ENCODE measurements at regions not wholly inside any gene's neighbourhood (a gene's known extent, or its start where the extent isn't known, plus 50 kb on each side); places are given as distances from the start of the nearest gene placed in this dataset.

DNA sequence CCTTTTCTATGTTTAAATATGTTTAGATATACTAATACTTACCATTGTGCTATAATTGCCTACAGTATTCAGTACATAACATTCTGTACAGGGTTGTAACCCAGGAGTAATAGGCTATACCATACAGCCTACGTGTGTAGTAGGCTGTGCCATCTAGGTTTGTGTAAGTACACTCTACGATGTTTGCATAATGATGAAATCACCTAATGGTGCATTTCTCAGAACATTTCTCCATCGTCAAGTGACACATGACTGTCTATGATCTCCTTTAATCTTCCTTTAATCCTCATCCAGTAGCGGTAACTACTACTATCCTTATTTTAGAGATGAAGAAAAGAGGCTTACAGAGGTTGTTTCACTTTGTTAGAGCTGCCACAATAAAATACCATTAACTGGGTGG lies 369.2 kb downstream of the PLK2 start:
- TF ChIP-seq, protein P1, sequence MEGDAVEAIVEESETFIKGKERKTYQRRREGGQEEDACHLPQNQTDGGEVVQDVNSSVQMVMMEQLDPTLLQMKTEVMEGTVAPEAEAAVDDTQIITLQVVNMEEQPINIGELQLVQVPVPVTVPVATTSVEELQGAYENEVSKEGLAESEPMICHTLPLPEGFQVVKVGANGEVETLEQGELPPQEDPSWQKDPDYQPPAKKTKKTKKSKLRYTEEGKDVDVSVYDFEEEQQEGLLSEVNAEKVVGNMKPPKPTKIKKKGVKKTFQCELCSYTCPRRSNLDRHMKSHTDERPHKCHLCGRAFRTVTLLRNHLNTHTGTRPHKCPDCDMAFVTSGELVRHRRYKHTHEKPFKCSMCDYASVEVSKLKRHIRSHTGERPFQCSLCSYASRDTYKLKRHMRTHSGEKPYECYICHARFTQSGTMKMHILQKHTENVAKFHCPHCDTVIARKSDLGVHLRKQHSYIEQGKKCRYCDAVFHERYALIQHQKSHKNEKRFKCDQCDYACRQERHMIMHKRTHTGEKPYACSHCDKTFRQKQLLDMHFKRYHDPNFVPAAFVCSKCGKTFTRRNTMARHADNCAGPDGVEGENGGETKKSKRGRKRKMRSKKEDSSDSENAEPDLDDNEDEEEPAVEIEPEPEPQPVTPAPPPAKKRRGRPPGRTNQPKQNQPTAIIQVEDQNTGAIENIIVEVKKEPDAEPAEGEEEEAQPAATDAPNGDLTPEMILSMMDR (IDR thresholded peaks at IDR 0.05; ENCODE audit: low read length) = no peak
- TF ChIP-seq EZH2 (IDR thresholded peaks at IDR 0.05; ENCODE audit: borderline replicate concordance, low read length) = no peak
